CD4-positive, alpha-beta T cell (primary cell): ENCODE measurements at regions not wholly inside any gene's neighbourhood (a gene's known extent, or its start where the extent isn't known, plus 50 kb on each side); places are given as distances from the start of the nearest gene placed in this dataset.

Experiments used
- ATAC-seq: fragments of 200-7000 bp; cut with Tn5 transposase; one replicate; pipeline ENCODE4 v1.10.0; 2022; ENCODE audit warnings: mild to moderate bottlenecking; ENCODE audit not compliant: poor library complexity
- CTCF ChIA-PET: fragments of 350-600 bp; sonication (Branson Sonifier 250); formaldehyde crosslinking; loops from one replicate; lab custom pipeline; 2021; ENCODE audit warnings: antibody characterized with exemption, inconsistent platforms; lab: Charles Lee
- POLR2A ChIA-PET: fragments of 350-600 bp; sonication (Branson Sonifier 250); formaldehyde crosslinking; loops from one replicate; lab custom pipeline; 2021; ENCODE audit warnings: antibody characterized with exemption, inconsistent platforms; lab: Charles Lee
- DNase-seq, 14 experiments: peaks; one replicate each; pipeline ENCODE4 v3.0.0-alpha.2; 2013 to 2020; ENCODE audit warnings: mixed read lengths in 2 of 14
- H3K27ac ChIP-seq, 2 donors: one replicate each; pipeline versions ENCODE4 v1.5.1 to v1.7.0; 2013; ENCODE audit warnings: low read length in 2 of 2, low read depth in 1 of 2, mild to moderate bottlenecking in 1 of 2
- H3K27me3 ChIP-seq, 2 experiments: 1 replicate in 1 of 2; 2 replicates in 1 of 2; pipeline versions ENCODE4 v1.6.1 to v1.7.0; 2013; ENCODE audit warnings: low read length in 2 of 2, control low read depth in 1 of 2, mild to moderate bottlenecking in 1 of 2, moderate library complexity in 1 of 2; ENCODE audit not compliant: insufficient read depth in 2 of 2, control insufficient read depth in 1 of 2
- H3K36me3 ChIP-seq: one replicate; pipeline ENCODE4 v1.6.1; 2013; ENCODE audit warnings: low read length, control low read depth; ENCODE audit not compliant: insufficient read depth
- H3K4me1 ChIP-seq: one replicate; pipeline ENCODE4 v1.6.1; 2013; ENCODE audit warnings: low read length, control low read depth; ENCODE audit not compliant: insufficient read depth
- H3K4me3 ChIP-seq: one replicate; pipeline ENCODE4 v1.5.1; 2013; ENCODE audit warnings: mild to moderate bottlenecking, low read length, moderate library complexity
- H3K9me3 ChIP-seq, 2 experiments: 1 replicate in 1 of 2; 2 replicates in 1 of 2; pipeline versions ENCODE4 v1.6.1 to v1.7.0; 2013; ENCODE audit warnings: low read length in 2 of 2, mild to moderate bottlenecking in 2 of 2, control low read depth in 1 of 2, moderate library complexity in 1 of 2; ENCODE audit not compliant: control insufficient read depth in 1 of 2, insufficient read depth in 1 of 2
- H3K27ac Mint-ChIP-seq: one replicate; pipeline ENCODE4 v1.8.0; 2020; ENCODE audit warnings: mixed read lengths
- H3K27me3 Mint-ChIP-seq: one replicate; pipeline ENCODE4 v1.8.0; 2021; ENCODE audit warnings: mixed read lengths
- H3K36me3 Mint-ChIP-seq: one replicate; pipeline ENCODE4 v1.8.0; 2021; ENCODE audit warnings: low read depth, mixed read lengths
- H3K4me1 Mint-ChIP-seq: one replicate; pipeline ENCODE4 v1.8.0; 2021; ENCODE audit warnings: low read depth, mixed read lengths
- H3K4me3 Mint-ChIP-seq: one replicate; pipeline ENCODE4 v1.8.0; 2020; ENCODE audit warnings: mild to moderate bottlenecking, mixed read lengths
- H3K9me3 Mint-ChIP-seq: one replicate; pipeline ENCODE4 v1.8.0; 2020; ENCODE audit warnings: mixed read lengths
- intact Hi-C, 2 experiments: fragments of 100-400 bp; cut with DNase I in 1 of 2; cut with micrococcal nuclease in 1 of 2; formaldehyde crosslinking; loops; one replicate each; pipeline versions ENCODE4 v1.15.1 to v1.9.0; 2023 to 2025; cut with DNase I, micrococcal nuclease
- TF ChIP-seq, protein P1 (sequence below): fragments of 200-600 bp; IDR thresholded peaks from one replicate; pipeline ENCODE4 v1.8.0; 2022; ENCODE audit warnings: antibody characterized with exemption, mild to moderate bottlenecking

DNA sequence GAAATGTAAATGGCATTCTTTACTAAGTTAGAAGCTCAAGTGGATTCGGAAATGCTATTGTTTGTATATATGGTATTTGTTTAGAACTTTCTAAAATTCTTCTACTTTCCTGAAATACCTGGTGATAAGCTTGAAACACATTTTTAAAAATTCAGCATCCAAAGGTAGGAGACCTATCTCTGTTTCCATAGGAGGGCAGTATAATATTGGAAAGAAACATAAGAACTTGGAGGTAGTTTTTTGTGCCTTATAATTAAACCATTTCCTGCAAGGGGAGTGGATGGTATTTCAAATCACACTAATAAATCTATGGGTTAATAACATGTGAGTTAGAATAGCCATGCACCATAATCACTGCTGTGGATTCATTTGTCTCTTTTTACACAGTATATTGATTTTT is 217.4 kb upstream of the AADAT start:
- no peaks in the 10 kb centered on the region for H3K27me3 Mint-ChIP-seq
- peaks cover under 1% of the 10 kb centered on the region for H3K9me3 Mint-ChIP-seq

DNA sequence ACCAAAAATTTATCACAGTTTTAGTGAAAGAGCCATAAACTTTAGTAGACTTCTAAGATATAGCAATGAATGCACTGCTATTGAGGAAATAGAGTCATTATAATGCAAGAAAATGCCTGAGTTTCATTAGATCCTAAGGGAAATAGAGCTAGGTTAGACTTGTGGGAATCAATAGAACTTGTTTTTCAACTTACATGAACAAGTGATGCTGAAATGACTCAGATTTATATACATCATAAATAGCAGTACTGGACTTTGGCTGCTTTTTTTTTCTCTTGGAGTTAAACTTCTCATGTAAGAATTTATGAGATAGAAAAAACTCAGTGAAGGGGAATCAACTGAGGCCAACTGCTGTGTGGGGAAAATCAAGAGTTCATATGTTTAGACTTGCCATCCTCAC is 216.5 kb upstream of the AADAT start:
- ChIA-PET CTCF (no interaction called here), POLR2A (no interaction called here)
- no peaks in the 10 kb centered on the region for H3K9me3 Mint-ChIP-seq
- no peaks in the 10 kb centered on the region for H3K36me3 ChIP-seq
- no peak overlapping the region for H3K27ac Mint-ChIP-seq
- no peaks in the 10 kb centered on the region for H3K4me1 ChIP-seq
- ATAC-seq (no peak), DNase-seq (no peak)
- no peak overlapping the region for H3K4me3 Mint-ChIP-seq
- intact Hi-C loops = no loop called here
- H3K27me3 Mint-ChIP-seq = no peaks in the 10 kb centered on the region
- H3K27ac ChIP-seq = no peak overlapping the region
- H3K27me3 ChIP-seq = no peaks in the 10 kb centered on the region
- TF ChIP-seq, protein P1, sequence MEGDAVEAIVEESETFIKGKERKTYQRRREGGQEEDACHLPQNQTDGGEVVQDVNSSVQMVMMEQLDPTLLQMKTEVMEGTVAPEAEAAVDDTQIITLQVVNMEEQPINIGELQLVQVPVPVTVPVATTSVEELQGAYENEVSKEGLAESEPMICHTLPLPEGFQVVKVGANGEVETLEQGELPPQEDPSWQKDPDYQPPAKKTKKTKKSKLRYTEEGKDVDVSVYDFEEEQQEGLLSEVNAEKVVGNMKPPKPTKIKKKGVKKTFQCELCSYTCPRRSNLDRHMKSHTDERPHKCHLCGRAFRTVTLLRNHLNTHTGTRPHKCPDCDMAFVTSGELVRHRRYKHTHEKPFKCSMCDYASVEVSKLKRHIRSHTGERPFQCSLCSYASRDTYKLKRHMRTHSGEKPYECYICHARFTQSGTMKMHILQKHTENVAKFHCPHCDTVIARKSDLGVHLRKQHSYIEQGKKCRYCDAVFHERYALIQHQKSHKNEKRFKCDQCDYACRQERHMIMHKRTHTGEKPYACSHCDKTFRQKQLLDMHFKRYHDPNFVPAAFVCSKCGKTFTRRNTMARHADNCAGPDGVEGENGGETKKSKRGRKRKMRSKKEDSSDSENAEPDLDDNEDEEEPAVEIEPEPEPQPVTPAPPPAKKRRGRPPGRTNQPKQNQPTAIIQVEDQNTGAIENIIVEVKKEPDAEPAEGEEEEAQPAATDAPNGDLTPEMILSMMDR = no peak
- H3K9me3 ChIP-seq = no peaks in the 10 kb centered on the region
- H3K4me1 Mint-ChIP-seq = no peaks in the 10 kb centered on the region
- no peak overlapping the region for H3K4me3 ChIP-seq
- no peaks in the 10 kb centered on the region for H3K36me3 Mint-ChIP-seq

More for the DNA sequence above, 217.4 kb upstream of the AADAT start:
- H3K36me3 Mint-ChIP-seq = no peaks in the 10 kb centered on the region
- CTCF ChIA-PET = no interaction called here
- no peaks in the 10 kb centered on the region for H3K4me1 Mint-ChIP-seq
- POLR2A ChIA-PET = no interaction called here
- no peak overlapping the region for H3K4me3 Mint-ChIP-seq
- TF ChIP-seq, protein P1 = no peak
- H3K4me1 ChIP-seq = no peaks in the 10 kb centered on the region
- H3K27ac ChIP-seq = no peak overlapping the region
- H3K9me3 ChIP-seq = no peaks in the 10 kb centered on the region
- H3K4me3 ChIP-seq = no peak overlapping the region
- H3K27me3 ChIP-seq = no peaks in the 10 kb centered on the region
- DNase-seq (no peak), ATAC-seq (no peak)
- intact Hi-C loops = no loop called here
- H3K36me3 ChIP-seq = no peaks in the 10 kb centered on the region
- no peak overlapping the region for H3K27ac Mint-ChIP-seq

DNA sequence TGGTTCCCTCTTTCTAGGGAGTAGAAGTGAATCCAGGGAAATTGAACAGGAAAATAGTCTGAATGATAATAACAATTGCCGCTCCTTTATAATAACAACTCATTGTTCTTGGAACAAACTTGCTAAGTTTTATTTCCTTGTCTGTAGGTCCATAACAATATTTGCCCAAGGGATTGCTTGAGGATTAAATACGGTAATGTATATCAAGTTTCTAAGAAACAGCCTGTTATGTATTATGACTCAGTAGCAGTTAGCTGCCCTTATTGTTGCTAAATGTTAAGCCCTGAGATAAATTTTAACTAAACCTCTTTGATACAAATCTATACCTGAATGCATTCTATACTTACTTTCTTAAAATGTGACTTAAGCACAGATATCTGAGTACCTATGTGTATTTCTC is 215.9 kb upstream of the AADAT start:
- H3K36me3 ChIP-seq = no peaks in the 10 kb centered on the region
- no peaks in the 10 kb centered on the region for H3K36me3 Mint-ChIP-seq
- no peaks in the 10 kb centered on the region for H3K27me3 ChIP-seq
- H3K4me3 ChIP-seq = no peak overlapping the region
- H3K9me3 ChIP-seq = no peaks in the 10 kb centered on the region
- DNase-seq (no peak), ATAC-seq (no peak)
- POLR2A ChIA-PET = no interaction called here
- CTCF ChIA-PET = no interaction called here
- peaks cover 3% of the 10 kb centered on the region for H3K9me3 Mint-ChIP-seq
- no peak overlapping the region for H3K27ac Mint-ChIP-seq
- TF ChIP-seq, protein P1 = no peak
- no peaks in the 10 kb centered on the region for H3K4me1 Mint-ChIP-seq
- no peaks in the 10 kb centered on the region for H3K27me3 Mint-ChIP-seq
- H3K27ac ChIP-seq = no peak overlapping the region
- intact Hi-C loops = no loop called here
- H3K4me1 ChIP-seq = no peaks in the 10 kb centered on the region
- no peak overlapping the region for H3K4me3 Mint-ChIP-seq
